HepG2 (cell line): ENCODE measurements at regions not wholly inside any gene's neighbourhood (a gene's known extent, or its start where the extent isn't known, plus 50 kb on each side); places are given as distances from the start of the nearest gene placed in this dataset.

ENCODE experiments used
- ATAC-seq: fragments of 200-7000 bp; cut with Tn5 transposase; 3 replicates; pipeline ENCODE4 v1.9.1; 2020; ENCODE audit warnings: mild to moderate bottlenecking, moderate library complexity
- BruUV-seq: library from RNA; stranded (reverse); fragments of 400-500 nt; replicated peaks from 2 replicates; lab custom pipeline; 2021; lab: Mats Ljungman, UMichigan
- CTCF ChIA-PET: fragments of 300-600 bp; formaldehyde crosslinking; extraction: SDS; loops from one replicate; lab custom pipeline; 2021; ENCODE audit warnings: low total read pairs, inconsistent platforms, low intra/inter-chr PET ratio; lab: Yijun Ruan, JAX
- POLR2A ChIA-PET: fragments of 350-600 bp; sonication (Branson Sonifier 250); formaldehyde crosslinking; loops from one replicate; lab custom pipeline; 2020; ENCODE audit warnings: antibody characterized with exemption, inconsistent platforms; lab: Yijun Ruan, JAX
- DNase-seq: peaks from one replicate; pipeline ENCODE4 v3.0.0-alpha.2; 2015; ENCODE audit warnings: low spot score
- FAIRE-seq: peaks from 3 replicates; lab custom pipeline; 2011; peaks lifted over from hg19 to GRCh38; lab: Jason Lieb, UNC
- H2AFZ ChIP-seq: one replicate; pipeline ENCODE4 v1.6.1; 2011; ENCODE audit warnings: low read length, inconsistent platforms
- H3K27ac ChIP-seq: fragments of 300-600 bp; 3 replicates; pipeline ENCODE4 v1.8.0; 2011; ENCODE audit warnings: mixed run types, mild to moderate bottlenecking, mixed read lengths, low read length, inconsistent platforms; ENCODE audit not compliant: insufficient read depth; ENCODE audit errors: extremely low read length
- H3K27me3 ChIP-seq, 2 experiments: fragments of 200-600 bp in 1 of 2; 2 replicates in 1 of 2; 3 replicates in 1 of 2; pipeline versions ENCODE4 v1.6.0 to v1.8.0; 2011; ENCODE audit warnings: low read length in 2 of 2, mild to moderate bottlenecking in 2 of 2, moderate library complexity in 2 of 2, inconsistent platforms in 1 of 2; ENCODE audit not compliant: insufficient read depth in 2 of 2, control insufficient read depth in 1 of 2
- H3K36me3 ChIP-seq, 2 experiments: fragments of 200-600 bp in 1 of 2; replicated peaks in 1 of 2; 2 replicates in 1 of 2; 3 replicates in 1 of 2; pipeline versions ENCODE4 v1.5.1 to v1.8.0; 2011; ENCODE audit warnings: low read length in 2 of 2, inconsistent platforms in 1 of 2; ENCODE audit not compliant: insufficient read depth in 2 of 2, control insufficient read depth in 1 of 2
- H3K4me1 ChIP-seq: 2 replicates; pipeline ENCODE4 v1.5.1; 2012; ENCODE audit warnings: low read length, inconsistent platforms; ENCODE audit not compliant: insufficient read depth
- H3K4me2 ChIP-seq: 2 replicates; pipeline ENCODE4 v1.6.0; 2011; ENCODE audit warnings: low read depth, low read length, inconsistent platforms
- H3K4me3 ChIP-seq, 3 experiments: fragments of 200-600 bp in 1 of 3; sonication (generic), shearing (Covaris generic) in 1 of 3; replicated peaks in 1 of 3; 2 replicates each; pipeline ENCODE4 v1.5.1; 2011 to 2016; ENCODE audit warnings: low read length in 3 of 3, inconsistent platforms in 2 of 3, low read depth in 2 of 3, mild to moderate bottlenecking in 2 of 3, control low read depth in 1 of 3, mixed read lengths in 1 of 3; ENCODE audit not compliant: insufficient read depth in 1 of 3
- H3K79me2 ChIP-seq: one replicate; pipeline ENCODE4 v1.6.1; 2011; ENCODE audit warnings: low read length, inconsistent platforms; ENCODE audit not compliant: insufficient read depth
- H3K9ac ChIP-seq: 2 replicates; pipeline ENCODE4 v1.6.0; 2011; ENCODE audit warnings: mild to moderate bottlenecking, low read depth, low read length, inconsistent platforms; ENCODE audit not compliant: insufficient read depth
- H3K9me3 ChIP-seq: 2 replicates; pipeline ENCODE4 v1.5.1; 2012; ENCODE audit warnings: mild to moderate bottlenecking, low read length
- H4K20me1 ChIP-seq: 2 replicates; pipeline ENCODE4 v1.6.0; 2011; ENCODE audit warnings: inconsistent platforms, mild to moderate bottlenecking, low read length, moderate library complexity; ENCODE audit not compliant: insufficient read depth
- ARHGAP35 ChIP-seq: sonication (generic); formaldehyde crosslinking; IDR thresholded peaks from 2 replicates; pipeline ENCODE4 v1.9.0; 2022; ENCODE audit warnings: mild to moderate bottlenecking, inconsistent platforms, moderate library complexity, missing genetic modification reagents, borderline replicate concordance
- ZNF407 ChIP-seq: sonication (generic); formaldehyde crosslinking; IDR thresholded peaks from one replicate; pipeline ENCODE4 v1.5.1; 2020; ENCODE audit warnings: mild to moderate bottlenecking, missing genetic modification reagents; ENCODE audit errors: not compliant biosample characterization
- WGBS: methylation state at CpG from one replicate; pipeline ENCODE4 v1.1.6; 2017; ENCODE audit warnings: low lambda C conversion rate; 5-methylcytosine and 5-hydroxymethylcytosine counted together
- in situ Hi-C: cut with HindIII; loops from 2 replicates; pipeline ENCODE4 v1.10.0; 2017; ENCODE audit warnings: low pct_unique_long_range_greater_than_20kb; ENCODE audit not compliant: extremely low pct_ligation_motif_present
- intact Hi-C: fragments of 100-400 bp; cut with micrococcal nuclease; formaldehyde crosslinking; loops from one replicate; pipeline ENCODE4 v1.10.0; 2022; ENCODE audit not compliant: unreplicated experiment

DNA sequence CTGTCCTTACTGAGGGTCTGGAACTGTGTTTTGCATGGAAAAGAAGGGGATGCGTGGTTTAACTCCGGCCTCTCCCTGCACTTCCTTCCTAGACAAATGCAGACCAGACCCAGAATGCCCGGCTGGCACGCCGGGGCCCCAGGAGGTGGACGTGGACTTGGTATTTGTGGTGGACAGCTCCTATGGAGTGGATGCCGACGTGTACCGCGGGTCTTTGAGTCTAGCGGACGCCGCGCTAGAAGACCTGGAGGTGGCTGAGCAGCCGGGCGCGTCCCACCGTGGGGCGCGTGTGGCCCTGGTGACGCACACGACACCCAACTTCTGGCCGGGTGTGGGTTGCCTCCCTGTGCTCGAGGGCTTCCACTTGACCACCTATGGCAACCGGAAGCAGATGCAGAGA lies 81.8 kb upstream of the COL6A5 start:
- Histone ChIP-seq H3K4me1 (no peaks in the 10 kb centered on the region), H3K4me3 (no peak overlapping the region), H4K20me1 (no peaks in the 10 kb centered on the region), H3K27ac (no peak overlapping the region), H3K4me2 (no peak overlapping the region), H2AFZ (no peak overlapping the region), H3K9ac (no peak overlapping the region), H3K36me3 (no peaks in the 10 kb centered on the region), H3K9me3 (no peaks in the 10 kb centered on the region), H3K79me2 (no peaks in the 10 kb centered on the region), H3K27me3 (peaks cover 0 to 5% of the 10 kb centered on the region in 2 experiments; a peak in 1 of 5 replicates)
- no peak for ATAC-seq
- CTCF ChIA-PET = no interaction called here
- in situ Hi-C loops (no loop called here), intact Hi-C loops (no loop called here)
- POLR2A ChIA-PET = no interaction called here
- WGBS = 83% methylated on average over 6 of the region's 25 CpGs
- BruUV-seq = no TSS peak
- TF ChIP-seq ZNF407 (CRISPR knock-in tag) (no peak), ARHGAP35 (CRISPR knock-in tag) (no peak)
- no peak for DNase-seq
- FAIRE-seq = no peak
